MCF 10A (cell line): ENCODE measurements at regions not wholly inside any gene's neighbourhood (a gene's known extent, or its start where the extent isn't known, plus 50 kb on each side); places are given as distances from the start of the nearest gene placed in this dataset.

Source experiments
- BruUV-seq: library from RNA; stranded (reverse); fragments of 400-500 nt; replicated peaks from 2 replicates; lab custom pipeline; 2021; lab: Mats Ljungman, UMichigan
- CTCF ChIA-PET: fragments of 300-600 bp; sonication (Branson Sonifier 250); formaldehyde crosslinking; extraction: SDS; loops from one replicate; lab custom pipeline; 2021; ENCODE audit warnings: antibody characterized with exemption, inconsistent platforms; lab: Yijun Ruan, JAX
- POLR2A ChIA-PET: fragments of 300-600, 350-650 bp; sonication (Branson Sonifier 250); formaldehyde crosslinking; extraction: SDS; loops from one replicate; lab custom pipeline; 2020; ENCODE audit warnings: antibody characterized with exemption, inconsistent platforms; lab: Yijun Ruan, JAX
- DNase-seq: peaks from one replicate; pipeline ENCODE4 v3.0.0-alpha.2; 2018; ENCODE audit not compliant: unreplicated experiment
- H3K27ac Mint-ChIP-seq: one replicate; pipeline ENCODE4 v1.8.0; 2022; ENCODE audit warnings: mild to moderate bottlenecking, low read depth, mixed read lengths; ENCODE audit not compliant: unreplicated experiment
- H3K27me3 Mint-ChIP-seq: one replicate; pipeline ENCODE4 v1.8.0; 2022; ENCODE audit warnings: mixed read lengths; ENCODE audit not compliant: insufficient read depth, unreplicated experiment
- H3K36me3 Mint-ChIP-seq: one replicate; pipeline ENCODE4 v1.8.0; 2022; ENCODE audit warnings: mild to moderate bottlenecking, moderate library complexity, mixed read lengths; ENCODE audit not compliant: insufficient read depth, unreplicated experiment
- H3K4me1 Mint-ChIP-seq: one replicate; pipeline ENCODE4 v1.8.0; 2022; ENCODE audit warnings: mixed read lengths; ENCODE audit not compliant: insufficient read depth, unreplicated experiment
- H3K4me3 Mint-ChIP-seq: one replicate; pipeline ENCODE4 v1.8.0; 2022; ENCODE audit warnings: mild to moderate bottlenecking, moderate library complexity, mixed read lengths; ENCODE audit not compliant: unreplicated experiment
- H3K9me3 Mint-ChIP-seq: one replicate; pipeline ENCODE4 v1.8.0; 2022; ENCODE audit warnings: mixed read lengths; ENCODE audit not compliant: unreplicated experiment
- CTCF ChIP-seq: fragments of 200-600 bp; IDR thresholded peaks from one replicate; pipeline ENCODE4 v1.8.0; 2022; ENCODE audit warnings: antibody characterized with exemption, mild to moderate bottlenecking; ENCODE audit not compliant: unreplicated experiment
- intact Hi-C: fragments of 100-400 bp; cut with micrococcal nuclease; formaldehyde crosslinking; loops from 2 replicates; pipeline ENCODE4 v1.14.1; 2022

- Mint-ChIP-seq H3K4me1 (peaks cover 7% of the 10 kb centered on the region), H3K4me3 (no peak overlapping the region), H3K27ac (no peak overlapping the region), H3K27me3 (no peaks in the 10 kb centered on the region), H3K36me3 (no peaks in the 10 kb centered on the region), H3K9me3 (no peaks in the 10 kb centered on the region)
- no TSS peak for BruUV-seq
- POLR2A ChIA-PET = interaction anchor here (0.6 kb wide), 1 partner anchor 86 kb away, joined by 5 read pairs; no protein-coding TSS in a partner anchor
- intact Hi-C loops = loop anchor here (1.0 to 10.0 kb wide), 7 partner anchors 177 to 1646 kb away; partner anchors contain the start of gene CHRM3
- CTCF ChIA-PET = interaction anchor here (0.6 to 10.9 kb wide), 73 partner anchors 10 to 1646 kb away, joined by 3 to 116 read pairs (median 4); no protein-coding TSS in a partner anchor
- DNase-seq = peak; percentile 84
- peak; percentile 87 for TF ChIP-seq CTCF
Observed at GRCh38 chr1:238252033-238252802, 361.5 kb upstream of the ZP4 start.

- peaks cover 7% of the 10 kb centered on the region for H3K4me1 Mint-ChIP-seq
- no TSS peak for BruUV-seq
- H3K9me3 Mint-ChIP-seq = no peaks in the 10 kb centered on the region
- no peak overlapping the region for H3K4me3 Mint-ChIP-seq
- POLR2A ChIA-PET = interaction anchor here (0.5 to 0.8 kb wide), 6 partner anchors 10 to 1752 kb away, joined by 3 to 4 read pairs (median 3); no protein-coding TSS in a partner anchor
- no peaks in the 10 kb centered on the region for H3K36me3 Mint-ChIP-seq
- intact Hi-C loops = loop anchor here (5.0 kb wide), 1 partner anchor 296 kb away; no protein-coding TSS in a partner anchor
- no peak overlapping the region for H3K27ac Mint-ChIP-seq
- CTCF ChIA-PET = interaction anchor here (0.7 to 10.9 kb wide), 12 partner anchors 10 to 1768 kb away, joined by 3 to 116 read pairs (median 5); no protein-coding TSS in a partner anchor
- no peaks in the 10 kb centered on the region for H3K27me3 Mint-ChIP-seq
- no peak for DNase-seq
- TF ChIP-seq CTCF = no peak
Observed at GRCh38 chr1:238248356-238248755, 357.6 kb upstream of the ZP4 start.

GRCh38 chr1:238242181-238242580 is 351.5 kb upstream of the ZP4 start:
- no peak overlapping the region for H3K27ac Mint-ChIP-seq
- H3K36me3 Mint-ChIP-seq = no peaks in the 10 kb centered on the region
- no peak overlapping the region for H3K4me3 Mint-ChIP-seq
- no peaks in the 10 kb centered on the region for H3K9me3 Mint-ChIP-seq
- DNase-seq = peak; percentile 40
- H3K4me1 Mint-ChIP-seq = peaks cover 6% of the 10 kb centered on the region
- BruUV-seq = no TSS peak
- H3K27me3 Mint-ChIP-seq = no peaks in the 10 kb centered on the region
- POLR2A ChIA-PET = interaction anchor here (0.5 to 0.7 kb wide), 3 partner anchors 537 to 1791 kb away, joined by 3 read pairs; no protein-coding TSS in a partner anchor
- intact Hi-C loops = no loop called here
- no peak for TF ChIP-seq CTCF
- CTCF ChIA-PET = interaction anchor here (0.6 to 3.7 kb wide), 7 partner anchors 9 to 391 kb away, joined by 3 to 30 read pairs (median 4); no protein-coding TSS in a partner anchor

- Mint-ChIP-seq H3K4me3 (no peak overlapping the region), H3K4me1 (peaks cover 6% of the 10 kb centered on the region), H3K27me3 (no peaks in the 10 kb centered on the region), H3K9me3 (no peaks in the 10 kb centered on the region), H3K36me3 (no peaks in the 10 kb centered on the region), H3K27ac (no peak overlapping the region)
- no peak for DNase-seq
- ChIA-PET POLR2A (interaction anchor here (0.5 to 0.7 kb wide), 3 partner anchors 538 to 1790 kb away, joined by 3 read pairs; no protein-coding TSS in a partner anchor), CTCF (interaction anchor here (0.6 to 3.7 kb wide), 6 partner anchors 10 to 1763 kb away, joined by 3 to 30 read pairs (median 4); no protein-coding TSS in a partner anchor)
- TF ChIP-seq CTCF = no peak
- BruUV-seq = no TSS peak
- intact Hi-C loops = no loop called here
Observed at GRCh38 chr1:238241607-238242006, 350.9 kb upstream of the ZP4 start.
